Keratinocyte (primary cell): ENCODE measurements at regions not wholly inside any gene's neighbourhood (a gene's known extent, or its start where the extent isn't known, plus 50 kb on each side); places are given as distances from the start of the nearest gene placed in this dataset.

Experiments
- DNase-seq: peaks from one replicate; pipeline ENCODE4 v3.0.0-alpha.2; 2011; ENCODE audit warnings: low read depth, missing footprints, low spot score
- FAIRE-seq: peaks from 2 replicates; lab custom pipeline; 2011; peaks lifted over from hg19 to GRCh38; lab: Jason Lieb, UNC
- H2AFZ ChIP-seq: 2 replicates; pipeline ENCODE4 v1.6.0; 2012; ENCODE audit warnings: low read length, control low read depth, inconsistent platforms; ENCODE audit not compliant: control insufficient read depth
- H3K27ac ChIP-seq: 2 replicates; pipeline ENCODE4 v1.5.1; 2011; ENCODE audit warnings: low read length; ENCODE audit not compliant: control insufficient read depth, insufficient read depth
- H3K27me3 ChIP-seq: 3 replicates; pipeline ENCODE4 v1.6.0; 2011; ENCODE audit warnings: low read length; ENCODE audit not compliant: control insufficient read depth, insufficient read depth; ENCODE audit errors: extremely low read depth
- H3K36me3 ChIP-seq, 2 experiments: 2 replicates in 1 of 2; 3 replicates in 1 of 2; pipeline ENCODE4 v1.5.1; 2011; ENCODE audit warnings: low read length in 2 of 2, mild to moderate bottlenecking in 1 of 2; ENCODE audit not compliant: control insufficient read depth in 2 of 2, insufficient read depth in 2 of 2; ENCODE audit errors: extremely low read depth in 1 of 2
- H3K4me1 ChIP-seq: 3 replicates; pipeline ENCODE4 v1.5.1; 2011; ENCODE audit warnings: low read length; ENCODE audit not compliant: control insufficient read depth, insufficient read depth; ENCODE audit errors: extremely low read depth
- H3K4me2 ChIP-seq: 3 replicates; pipeline ENCODE4 v1.6.0; 2011; ENCODE audit warnings: low read depth, low read length; ENCODE audit not compliant: control insufficient read depth, insufficient read depth; ENCODE audit errors: extremely low read depth
- H3K4me3 ChIP-seq, 3 experiments: fragments of 200-600 bp in 1 of 3; sonication (generic) in 1 of 3; 2 replicates in 2 of 3; 3 replicates in 1 of 3; pipeline ENCODE4 v1.5.1; 2011 to 2016; ENCODE audit warnings: low read length in 3 of 3, mild to moderate bottlenecking in 3 of 3, control low read depth in 2 of 3, inconsistent platforms in 1 of 3, low read depth in 1 of 3, mixed read lengths in 1 of 3, mixed run types in 1 of 3, moderate library complexity in 1 of 3; ENCODE audit not compliant: control insufficient read depth in 2 of 3, insufficient read depth in 2 of 3; ENCODE audit errors: extremely low read depth in 1 of 3
- H3K79me2 ChIP-seq: 2 replicates; pipeline ENCODE4 v1.6.0; 2012; ENCODE audit warnings: low read length; ENCODE audit not compliant: control insufficient read depth, insufficient read depth
- H3K9ac ChIP-seq: 3 replicates; pipeline ENCODE4 v1.6.0; 2011; ENCODE audit warnings: low read length; ENCODE audit not compliant: control insufficient read depth, insufficient read depth; ENCODE audit errors: extremely low read depth
- H3K9me1 ChIP-seq: 3 replicates; pipeline ENCODE4 v1.6.0; 2011; ENCODE audit warnings: low read length; ENCODE audit not compliant: control insufficient read depth, insufficient read depth; ENCODE audit errors: extremely low read depth
- H3K9me3 ChIP-seq: 2 replicates; pipeline ENCODE4 v1.5.1; 2012; ENCODE audit warnings: low read depth, low read length; ENCODE audit not compliant: control insufficient read depth
- H4K20me1 ChIP-seq: 3 replicates; pipeline ENCODE4 v1.6.0; 2011; ENCODE audit warnings: low read length; ENCODE audit not compliant: control insufficient read depth, insufficient read depth; ENCODE audit errors: extremely low read depth
- CTCF ChIP-seq, 3 experiments: IDR thresholded peaks in 1 of 3; conservative IDR thresholded peaks in 1 of 3; optimal IDR thresholded peaks in 1 of 3; 2 replicates in 2 of 3; 3 replicates in 1 of 3; pipeline versions ENCODE3 to v1.5.1; 2011; ENCODE audit warnings: low read length in 3 of 3, mild to moderate bottlenecking in 3 of 3, moderate library complexity in 2 of 3, control low read depth in 1 of 3, inconsistent platforms in 1 of 3; ENCODE audit not compliant: insufficient read depth in 2 of 3; ENCODE audit errors: extremely low read depth in 1 of 3
- EZH2 ChIP-seq: IDR thresholded peaks from one replicate; pipeline ENCODE4 v1.6.1; 2012; ENCODE audit warnings: inconsistent platforms, mild to moderate bottlenecking, low read length, moderate library complexity
- dilution Hi-C: fragments of 300-500 bp; cut with MboI; formaldehyde crosslinking; loops from one replicate; pipeline ENCODE4 v1.7.0; 2020; ENCODE audit warnings: low sequenced_read_pairs; ENCODE audit not compliant: extremely low pct_ligation_motif_present
- small RNA-seq, 3 experiments: library from RNA; depleted of rRNA; stranded (forward); fragments of <200 nt; gene quantifications; one replicate each; pipeline ENCODE3, GENCODE V24; 2012; ENCODE audit warnings: low read depth in 3 of 3, low replicate concordance in 1 of 3; ENCODE audit not compliant: insufficient read length in 3 of 3

DNA sequence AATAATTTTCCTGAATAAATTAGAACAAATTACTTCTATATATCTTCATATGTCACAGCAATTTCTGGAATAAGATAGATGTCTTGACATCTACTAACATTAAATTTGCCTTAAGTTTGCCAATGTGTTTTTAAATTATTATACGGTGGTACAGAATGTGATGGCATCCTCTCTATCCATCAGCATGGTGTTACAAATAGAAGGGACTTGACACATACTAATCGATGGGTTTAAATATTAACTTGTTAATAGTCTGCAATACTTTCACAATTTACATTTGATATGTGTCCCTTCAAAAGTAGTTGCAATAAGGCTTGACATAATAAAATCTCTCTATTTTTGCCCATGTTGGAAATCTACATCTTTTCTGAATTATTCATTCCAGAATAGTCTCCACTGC is 65.1 kb upstream of the PRR20A start:
- H3K9me1 ChIP-seq, result no peaks in the 10 kb centered on the region
- DNase-seq (no peak), FAIRE-seq (no peak)
- no peaks in the 10 kb centered on the region for H3K27me3 ChIP-seq
- no peaks in the 10 kb centered on the region for H3K4me1 ChIP-seq
- H3K9ac ChIP-seq, result no peak overlapping the region
- no peak overlapping the region for H3K27ac ChIP-seq
- H3K79me2 ChIP-seq, result no peaks in the 10 kb centered on the region
- no peak for TF ChIP-seq CTCF (optimal IDR thresholded peaks at IDR 0.05 in 1 of 3, IDR thresholded peaks at IDR 0.05 in 1 of 3, conservative IDR thresholded peaks at IDR 0.05 in 1 of 3; ENCODE audit: extremely low read depth in 1 of 3, insufficient read depth in 2 of 3, low read length in 3 of 3)
- TF ChIP-seq EZH2, result no peak
- no peak overlapping the region for H3K4me2 ChIP-seq
- dilution Hi-C loops, result no loop called here
- H3K4me3 ChIP-seq, result no peak overlapping the region
- H4K20me1 ChIP-seq, result no peaks in the 10 kb centered on the region
- no peaks in the 10 kb centered on the region for H3K36me3 ChIP-seq
- H3K9me3 ChIP-seq, result no peaks in the 10 kb centered on the region
- H2AFZ ChIP-seq, result no peak overlapping the region

- Histone ChIP-seq H3K36me3 (no peaks in the 10 kb centered on the region), H3K9ac (no peak overlapping the region), H3K27ac (no peak overlapping the region), H3K4me1 (no peaks in the 10 kb centered on the region), H3K27me3 (no peaks in the 10 kb centered on the region), H3K9me1 (no peaks in the 10 kb centered on the region), H4K20me1 (no peaks in the 10 kb centered on the region), H3K4me2 (no peak overlapping the region), H3K79me2 (no peaks in the 10 kb centered on the region), H3K9me3 (peaks cover 2% of the 10 kb centered on the region), H2AFZ (no peak overlapping the region), H3K4me3 (no peak overlapping the region)
- no peak for FAIRE-seq
- no peak for DNase-seq
- dilution Hi-C loops, result no loop called here
- TF ChIP-seq EZH2, result no peak
- TF ChIP-seq CTCF (optimal IDR thresholded peaks at IDR 0.05 in 1 of 3, IDR thresholded peaks at IDR 0.05 in 1 of 3, conservative IDR thresholded peaks at IDR 0.05 in 1 of 3; ENCODE audit: extremely low read depth in 1 of 3, insufficient read depth in 2 of 3, low read length in 3 of 3), result no peak
Measured at GRCh38 chr13:57087006-57087405, 53.7 kb upstream of the PRR20A start.

Small RNAs in the stretch of these regions (small RNA-seq; reads per million reads assigned to genes)
- 0 reads per million in 3 experiments for gene MIR5007
- gene RF02271, result 0 reads per million in 3 experiments
